NCI-H446 (cell line): ENCODE measurements at regions not wholly inside any gene's neighbourhood (a gene's known extent, or its start where the extent isn't known, plus 50 kb on each side); places are given as distances from the start of the nearest gene placed in this dataset.
"Not testable (repeated sequence)": the region's sequence is repeated elsewhere in the genome, so short reads cannot be mapped to it uniquely, and the experiment has no call there.

Source experiments
- DNase-seq, 2 experiments: peaks; one replicate each; lab custom pipeline; 2025; lab: John Stamatoyannopoulos, UW

DNA sequence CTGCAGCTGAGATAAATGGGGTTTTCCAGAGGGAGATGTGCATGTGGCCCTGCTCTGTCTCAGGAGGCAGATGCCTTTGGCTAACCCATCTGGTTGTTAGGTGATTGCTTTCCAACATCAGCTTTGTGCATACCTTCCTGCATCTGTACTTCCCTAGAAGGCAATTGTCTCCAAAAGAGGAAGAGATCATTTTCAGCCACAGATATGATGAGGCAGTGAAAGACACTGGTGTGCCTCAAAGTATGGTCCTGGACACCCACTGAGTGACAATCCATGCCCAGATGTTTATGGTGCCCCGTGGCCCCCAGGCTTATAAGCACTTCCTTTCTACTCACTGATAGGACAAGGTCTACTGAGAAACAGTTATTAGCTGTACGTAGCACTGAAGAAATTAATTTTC lies 117.5 kb upstream of the NR2F2 start:
- no peak for DNase-seq

- no peak for DNase-seq
Measured at GRCh38 chr15:96213896-96214295, 116.6 kb upstream of the NR2F2 start.

GRCh38 chr15:96216481-96216880 lies 114.0 kb upstream of the NR2F2 start:
- not testable (repeated sequence) for DNase-seq

DNA sequence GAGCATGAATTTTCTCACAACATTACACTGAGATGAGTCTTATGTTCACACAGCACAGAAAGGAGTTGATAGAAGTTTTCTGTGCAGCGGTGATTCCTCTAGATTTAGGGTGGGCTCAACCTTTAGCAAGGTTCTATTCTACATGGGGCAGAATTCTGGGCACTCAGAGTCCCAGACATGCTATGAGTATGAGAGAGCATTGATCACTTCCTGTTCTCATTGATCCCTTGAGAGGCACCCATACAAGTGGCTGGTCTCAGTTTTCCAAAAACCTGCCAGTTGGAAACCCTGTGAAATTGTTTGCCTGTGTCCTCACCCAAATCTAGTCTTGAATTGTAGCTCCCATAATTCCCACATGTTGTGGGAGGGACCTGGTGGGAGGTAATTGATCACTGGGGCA lies 112.5 kb upstream of the NR2F2 start:
- DNase-seq: no peak

DNA sequence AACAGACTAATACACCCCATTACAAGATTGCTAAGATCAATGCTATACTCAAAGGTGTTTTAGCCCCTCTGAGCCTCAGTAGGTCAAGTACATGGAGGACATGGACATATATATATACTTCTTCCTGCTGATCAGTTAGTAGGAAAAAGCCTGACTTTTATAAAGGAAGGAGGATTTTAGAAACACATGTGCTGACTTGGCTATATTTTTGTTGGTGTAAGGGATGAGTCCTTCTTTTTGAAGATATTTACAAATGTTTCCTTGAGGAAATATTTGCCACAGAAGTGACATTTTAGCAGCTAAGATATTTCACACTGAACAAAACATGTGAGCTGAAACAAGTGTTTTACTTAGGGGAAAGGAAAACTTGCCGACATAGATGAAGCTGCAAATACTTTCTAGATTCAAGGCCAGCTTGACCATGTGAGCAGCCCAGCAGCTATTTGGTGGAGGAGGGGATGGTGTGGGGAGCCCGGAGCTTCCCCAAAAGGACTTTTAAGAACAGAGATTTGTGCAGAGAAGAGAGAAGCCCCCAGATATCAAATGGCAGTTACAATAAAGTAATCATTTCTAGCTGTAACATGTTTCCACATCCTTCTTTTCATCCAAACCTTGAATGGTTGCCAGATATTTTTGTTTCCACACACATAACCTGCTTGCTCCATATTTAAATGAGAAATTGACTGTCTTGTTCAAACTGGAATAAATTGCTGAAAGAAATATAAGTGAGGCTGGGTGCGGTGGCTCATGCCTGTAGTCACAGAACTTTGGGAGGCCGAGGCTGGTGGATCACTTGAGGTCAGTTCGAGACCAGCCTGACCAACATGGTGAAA lies 111.7 kb upstream of the NR2F2 start:
- DNase-seq: no peak

DNA sequence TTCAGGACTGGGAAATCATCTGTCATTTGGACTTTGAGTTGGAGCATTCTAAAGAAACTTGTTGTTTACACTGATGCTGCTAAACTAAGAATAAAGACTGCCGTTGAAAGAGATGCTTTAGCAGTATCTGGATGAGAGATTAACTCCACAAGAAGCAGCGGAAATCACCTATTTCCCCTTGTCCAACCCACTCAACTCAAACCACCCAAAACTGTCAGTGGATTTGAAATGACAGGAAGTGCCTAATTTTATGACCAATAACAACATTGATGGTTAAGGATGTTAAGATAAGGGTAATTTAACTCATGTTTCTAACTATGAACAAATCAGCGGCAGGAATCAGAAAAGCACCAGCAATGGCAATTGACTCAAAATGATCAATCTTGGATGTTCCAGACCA lies 110.8 kb upstream of the NR2F2 start:
- DNase-seq: no peak

DNA sequence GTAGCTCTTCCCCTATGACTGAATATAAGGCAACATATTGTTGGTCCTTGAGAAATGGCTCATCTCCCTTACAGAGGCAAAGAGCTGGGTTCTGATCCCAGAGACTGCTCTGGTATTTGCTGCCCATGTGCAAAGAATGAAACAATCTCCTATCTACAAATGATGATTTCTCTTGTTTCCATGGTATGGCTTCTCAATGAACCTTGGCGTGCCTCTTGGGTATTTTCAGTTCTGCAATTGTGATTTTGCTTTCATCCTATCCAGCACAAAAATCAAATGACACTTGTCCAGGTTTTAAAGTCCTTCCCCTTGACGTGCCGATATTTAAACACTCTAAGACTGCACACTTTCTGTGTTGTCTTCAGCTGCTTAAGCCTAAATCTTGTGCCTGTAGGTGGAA lies 109.8 kb upstream of the NR2F2 start:
- DNase-seq: no peak

GRCh38 chr15:96222981-96223380 lies 107.5 kb upstream of the NR2F2 start:
- no peak for DNase-seq

GRCh38 chr15:96223939-96224338 lies 106.6 kb upstream of the NR2F2 start:
- no peak for DNase-seq

DNA sequence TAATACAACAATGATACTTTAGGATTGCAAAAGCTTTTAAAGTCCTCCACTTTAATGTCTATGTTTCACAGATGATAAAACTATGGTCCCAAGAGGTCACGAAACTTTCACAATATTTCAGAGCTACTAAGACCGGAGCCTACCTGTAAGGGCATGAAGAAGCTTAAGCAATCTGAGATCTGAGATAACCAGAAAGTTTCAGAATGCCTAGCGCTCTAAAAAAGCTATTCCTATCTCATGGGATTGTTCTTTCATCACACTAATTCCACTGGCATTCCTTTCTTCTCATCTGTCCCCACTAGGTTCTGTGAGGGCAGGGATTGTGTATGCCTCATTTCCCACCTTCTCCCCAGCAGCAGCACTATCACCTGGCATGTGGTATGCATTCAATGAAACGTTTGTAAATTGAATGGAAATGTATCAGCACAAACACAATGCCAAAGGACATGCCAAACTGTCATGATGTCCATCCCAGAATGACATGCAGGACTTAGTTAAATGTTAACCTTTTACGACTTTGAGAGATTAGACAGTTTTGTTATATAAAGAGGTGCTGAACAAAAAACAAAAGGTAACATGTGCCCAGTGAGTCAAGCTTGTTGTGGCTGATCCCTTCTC lies 104.7 kb upstream of the NR2F2 start:
- no peak for DNase-seq

- no peak for DNase-seq
Measured at GRCh38 chr15:96230526-96231181, 99.8 kb upstream of the NR2F2 start.

GRCh38 chr15:96232335-96232734 lies 98.2 kb upstream of the NR2F2 start:
- DNase-seq: no peak

- no peak for DNase-seq
Measured at GRCh38 chr15:96234109-96234892, 96.2 kb upstream of the NR2F2 start.

DNA sequence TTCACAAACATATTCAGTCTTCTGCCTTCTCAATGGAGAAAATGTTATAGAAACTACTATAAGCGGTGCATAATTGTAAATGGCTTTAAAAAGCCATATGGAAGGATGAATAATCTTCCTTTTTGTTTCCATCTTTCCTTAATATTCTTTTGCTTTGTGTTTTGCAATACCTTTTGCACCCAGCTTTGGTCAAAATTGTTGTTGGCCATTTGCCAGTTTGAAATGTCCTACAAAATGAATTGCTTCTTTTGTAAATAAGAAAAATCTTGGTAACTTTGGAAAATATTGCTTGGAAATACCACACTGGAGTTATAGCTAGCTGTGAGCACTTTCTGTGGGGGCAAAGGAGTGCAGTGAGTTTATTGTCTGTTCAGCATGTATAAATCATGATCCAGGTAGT lies 93.5 kb upstream of the NR2F2 start:
- DNase-seq: no peak

DNA sequence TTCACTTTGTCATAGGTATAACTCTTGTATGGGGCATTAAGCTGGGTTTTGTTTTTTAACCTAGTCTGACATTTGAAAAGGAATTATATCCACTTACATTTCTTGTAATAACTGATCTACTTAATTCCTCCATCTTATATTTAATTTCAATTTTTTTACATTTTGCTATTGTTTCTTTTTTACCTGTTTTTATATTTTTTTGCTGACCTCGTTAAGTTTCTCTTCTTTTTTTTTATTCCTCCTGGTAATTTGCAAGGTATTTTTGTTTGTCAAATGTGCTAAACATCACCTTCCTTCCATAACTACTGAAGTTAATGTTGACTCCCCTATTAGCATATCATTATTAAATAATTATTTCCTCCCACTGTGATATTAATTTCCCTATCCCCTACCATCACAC lies 87.7 kb upstream of the NR2F2 start:
- no peak for DNase-seq

GRCh38 chr15:96243701-96244100 lies 86.8 kb upstream of the NR2F2 start:
- DNase-seq: no peak

GRCh38 chr15:96245252-96245651 lies 85.2 kb upstream of the NR2F2 start:
- no peak for DNase-seq

- no peak for DNase-seq
Measured at GRCh38 chr15:96246057-96246456, 84.4 kb upstream of the NR2F2 start.

GRCh38 chr15:96247621-96248305 lies 82.7 kb upstream of the NR2F2 start:
- DNase-seq: no peak

DNA sequence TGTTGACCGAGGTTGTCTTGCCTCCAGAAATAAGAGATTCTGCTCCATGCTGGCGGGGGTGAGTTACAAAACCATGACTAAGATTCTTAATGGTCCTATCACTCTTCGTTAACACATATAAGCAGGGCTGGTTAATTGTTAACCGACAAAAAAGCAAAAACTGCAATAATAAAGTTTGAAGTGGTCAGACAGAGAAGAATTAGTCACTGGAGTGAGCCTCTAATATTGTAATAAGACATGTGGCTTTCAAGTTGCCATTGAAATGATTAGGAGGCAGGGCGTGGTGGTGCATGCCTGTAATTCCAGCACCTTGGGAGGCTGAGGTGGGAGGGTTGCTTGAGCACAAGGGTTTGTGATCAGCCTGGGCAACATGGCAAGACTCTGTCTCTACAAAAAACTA lies 78.4 kb upstream of the NR2F2 start:
- no peak for DNase-seq

- no peak for DNase-seq
Measured at GRCh38 chr15:96253006-96253747, 77.3 kb upstream of the NR2F2 start.
